H9 (cell line): ENCODE measurements at regions not wholly inside any gene's neighbourhood (a gene's known extent, or its start where the extent isn't known, plus 50 kb on each side); places are given as distances from the start of the nearest gene placed in this dataset.

Experiments used
- DNase-seq: peaks from one replicate; pipeline ENCODE4 v3.0.0-alpha.2; 2017
- H2AFZ ChIP-seq: one replicate; pipeline ENCODE4 v1.6.1; 2013; ENCODE audit warnings: mild to moderate bottlenecking, low read length, control low read depth, moderate library complexity
- H2AK5ac ChIP-seq: 2 replicates; pipeline ENCODE4 v1.6.1; 2013; ENCODE audit warnings: low read length, control low read depth, mixed read lengths; ENCODE audit not compliant: insufficient read length
- H2BK120ac ChIP-seq: one replicate; pipeline ENCODE4 v1.6.1; 2013; ENCODE audit warnings: low read depth, mild to moderate bottlenecking, low read length, control low read depth, inconsistent platforms; ENCODE audit not compliant: poor library complexity, severe bottlenecking
- H2BK12ac ChIP-seq: 2 replicates; pipeline ENCODE4 v1.6.1; 2013; ENCODE audit warnings: low read length, control low read depth, mixed read lengths, low read depth; ENCODE audit not compliant: insufficient read length
- H2BK15ac ChIP-seq: 2 replicates; pipeline ENCODE4 v1.6.1; 2013; ENCODE audit warnings: low read depth, low read length, control low read depth
- H2BK20ac ChIP-seq: one replicate; pipeline ENCODE4 v1.6.1; 2013; ENCODE audit warnings: low read depth, mild to moderate bottlenecking, low read length, control low read depth, inconsistent platforms; ENCODE audit not compliant: poor library complexity, severe bottlenecking
- H2BK5ac ChIP-seq: 2 replicates; pipeline ENCODE4 v1.6.1; 2013; ENCODE audit warnings: low read length, control low read depth, mixed read lengths; ENCODE audit not compliant: insufficient read length
- H3K14ac ChIP-seq: 2 replicates; pipeline ENCODE4 v1.6.1; 2013; ENCODE audit warnings: low read length, control low read depth; ENCODE audit not compliant: insufficient read depth
- H3K18ac ChIP-seq: 2 replicates; pipeline ENCODE4 v1.6.1; 2013; ENCODE audit warnings: low read depth, mild to moderate bottlenecking, mixed read lengths, low read length, control low read depth; ENCODE audit not compliant: insufficient read length
- H3K23ac ChIP-seq: 2 replicates; pipeline ENCODE4 v1.6.1; 2013; ENCODE audit warnings: low read length, control low read depth, mixed read lengths, low read depth; ENCODE audit not compliant: insufficient read length
- H3K23me2 ChIP-seq: 2 replicates; pipeline ENCODE4 v1.6.1; 2013; ENCODE audit warnings: low read depth, mild to moderate bottlenecking, mixed read lengths, low read length, control low read depth; ENCODE audit not compliant: insufficient read length, poor library complexity, severe bottlenecking
- H3K27ac ChIP-seq: 2 replicates; pipeline ENCODE4 v1.5.1; 2013; ENCODE audit warnings: low read length, control low read depth, mixed read lengths, low read depth; ENCODE audit not compliant: insufficient read length
- H3K27me3 ChIP-seq: 2 replicates; pipeline ENCODE4 v1.6.1; 2013; ENCODE audit warnings: low read length, control low read depth, inconsistent platforms; ENCODE audit not compliant: insufficient read depth
- H3K4ac ChIP-seq: 2 replicates; pipeline ENCODE4 v1.6.1; 2013; ENCODE audit warnings: low read depth, mild to moderate bottlenecking, control low read depth, inconsistent platforms, low read length, moderate library complexity
- H3K4me1 ChIP-seq: 2 replicates; pipeline ENCODE4 v1.6.1; 2013; ENCODE audit warnings: low read length, control low read depth, inconsistent platforms; ENCODE audit not compliant: insufficient read depth
- H3K4me2 ChIP-seq: 2 replicates; pipeline ENCODE4 v1.6.1; 2013; ENCODE audit warnings: low read length, control low read depth, mixed read lengths; ENCODE audit not compliant: insufficient read length, insufficient read depth
- H3K56ac ChIP-seq: 2 replicates; pipeline ENCODE4 v1.6.1; 2013; ENCODE audit warnings: low read depth, mild to moderate bottlenecking, mixed read lengths, low read length, control low read depth; ENCODE audit not compliant: insufficient read length
- H3K79me1 ChIP-seq: 2 replicates; pipeline ENCODE4 v1.6.1; 2013; ENCODE audit warnings: low read depth, mild to moderate bottlenecking, moderate library complexity, low read length, control low read depth, inconsistent platforms; ENCODE audit not compliant: insufficient read depth, poor library complexity, severe bottlenecking
- H3K79me2 ChIP-seq: 2 replicates; pipeline ENCODE4 v1.6.1; 2013; ENCODE audit warnings: low read length, control low read depth, inconsistent platforms; ENCODE audit not compliant: insufficient read depth
- H3K9ac ChIP-seq: 2 replicates; pipeline ENCODE4 v1.6.1; 2013; ENCODE audit warnings: low read length, control low read depth, mixed read lengths; ENCODE audit not compliant: insufficient read length; ENCODE audit errors: extremely low read depth
- H3K9me3 ChIP-seq: one replicate; pipeline ENCODE4 v1.6.1; 2013; ENCODE audit warnings: low read depth, low read length, inconsistent platforms; ENCODE audit not compliant: control insufficient read depth
- H3T11ph ChIP-seq: one replicate; pipeline ENCODE4 v1.6.1; 2013; ENCODE audit warnings: mild to moderate bottlenecking, low read length, control low read depth, inconsistent platforms
- H4K20me1 ChIP-seq: one replicate; pipeline ENCODE4 v1.6.1; 2013; ENCODE audit not compliant: control insufficient read depth, insufficient read length, insufficient read depth
- H4K5ac ChIP-seq: 2 replicates; pipeline ENCODE4 v1.6.1; 2013; ENCODE audit warnings: low read depth, mild to moderate bottlenecking, mixed read lengths, low read length, control low read depth; ENCODE audit not compliant: insufficient read length
- H4K8ac ChIP-seq: replicated peaks from 2 replicates; pipeline ENCODE4 v1.6.1; 2013; ENCODE audit warnings: low read length, control low read depth, mixed read lengths, low read depth; ENCODE audit not compliant: insufficient read length
- H4K91ac ChIP-seq: 2 replicates; pipeline ENCODE4 v1.6.1; 2013; ENCODE audit warnings: low read depth, mild to moderate bottlenecking, moderate library complexity, mixed read lengths, low read length, control low read depth; ENCODE audit not compliant: insufficient read length
- H3K27ac Mint-ChIP-seq, 3 experiments: 2 replicates in 2 of 3; 3 replicates in 1 of 3; pipeline ENCODE4 v1.8.0; 2020 to 2021; ENCODE audit warnings: mixed read lengths in 3 of 3, mild to moderate bottlenecking in 1 of 3, moderate library complexity in 1 of 3
- H3K27me3 Mint-ChIP-seq: 2 replicates; pipeline ENCODE4 v1.8.0; 2021; ENCODE audit warnings: low read depth, mild to moderate bottlenecking, moderate library complexity, mixed read lengths
- H3K36me3 Mint-ChIP-seq, 3 experiments: 2 replicates in 2 of 3; 3 replicates in 1 of 3; pipeline ENCODE4 v1.8.0; 2020 to 2021; ENCODE audit warnings: low read depth in 3 of 3, mixed read lengths in 3 of 3; ENCODE audit not compliant: insufficient read depth in 1 of 3
- H3K4me1 Mint-ChIP-seq, 2 experiments: 2 replicates each; pipeline ENCODE4 v1.8.0; 2020; ENCODE audit warnings: mixed read lengths in 2 of 2
- H3K4me3 Mint-ChIP-seq, 2 experiments: 2 replicates in 1 of 2; 3 replicates in 1 of 2; pipeline ENCODE4 v1.8.0; 2020 to 2021; ENCODE audit warnings: mild to moderate bottlenecking in 2 of 2, mixed read lengths in 2 of 2, moderate library complexity in 1 of 2
- H3K9me3 Mint-ChIP-seq, 2 experiments: 2 replicates in 1 of 2; 3 replicates in 1 of 2; pipeline ENCODE4 v1.8.0; 2020; ENCODE audit warnings: mild to moderate bottlenecking in 2 of 2, mixed read lengths in 2 of 2, moderate library complexity in 1 of 2
- WGBS: extraction: QIAGEN DNeasy Blood & Tissue Kit; methylation state at CpG from one replicate; pipeline ENCODE4 v1.1.7; 2013; ENCODE audit warnings: missing lambda C conversion rate, low lambda C conversion rate, mixed read lengths; ENCODE audit not compliant: insufficient read length; ENCODE audit errors: extremely low coverage; 5-methylcytosine and 5-hydroxymethylcytosine counted together
- TF ChIP-seq, protein P1 (sequence below): fragments of 200-600 bp; sonication (generic); conservative IDR thresholded peaks from 3 replicates; pipeline ENCODE4 v1.8.0; 2021; ENCODE audit warnings: antibody characterized with exemption, mild to moderate bottlenecking

DNA sequence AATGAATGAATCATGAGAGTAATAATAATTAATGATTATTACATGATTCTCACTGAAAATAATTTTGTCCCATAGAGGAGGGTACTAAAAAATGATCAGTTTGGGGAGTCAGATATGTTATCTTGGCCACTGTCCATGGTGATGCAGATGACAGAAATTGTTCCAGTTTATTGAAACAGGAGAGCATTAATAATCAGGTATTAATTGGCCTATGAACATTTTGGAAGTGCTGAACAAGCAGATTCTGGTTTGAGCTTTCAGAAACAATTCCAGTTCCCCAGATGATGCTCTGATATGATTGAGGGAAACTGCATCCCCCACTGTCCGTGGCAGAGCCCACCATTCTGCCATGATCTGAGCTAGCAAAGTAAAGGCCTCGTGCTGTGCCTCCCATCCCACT lies 345.2 kb downstream of the ZSWIM6 start:
- Histone ChIP-seq H3K27me3 (no peaks in the 10 kb centered on the region), H3K4ac (no peak overlapping the region), H3K9ac (no peak overlapping the region), H4K20me1 (no peaks in the 10 kb centered on the region), H4K91ac (no peak overlapping the region), H2BK20ac (no peak overlapping the region), H2AFZ (no peak overlapping the region), H3K18ac (no peak overlapping the region), H3T11ph (no peak overlapping the region), H3K4me1 (peaks cover 2% of the 10 kb centered on the region; the same call in 1 of the 2 replicates), H4K8ac (no peak overlapping the region), H3K23me2 (no peaks in the 10 kb centered on the region), H2BK5ac (no peak overlapping the region), H2BK120ac (no peak overlapping the region), H3K14ac (no peak overlapping the region), H3K23ac (no peak overlapping the region), H3K79me1 (no peaks in the 10 kb centered on the region), H3K9me3 (no peaks in the 10 kb centered on the region), H4K5ac (no peak overlapping the region), H3K79me2 (no peaks in the 10 kb centered on the region), H2AK5ac (no peak overlapping the region), H2BK12ac (no peak overlapping the region), H3K27ac (no peak overlapping the region), H3K56ac (no peak overlapping the region), H2BK15ac (no peak overlapping the region), H3K4me2 (no peak overlapping the region)
- Mint-ChIP-seq H3K4me1 (peaks cover 16 to 25% of the 10 kb centered on the region in 2 experiments), H3K27me3 (no peaks in the 10 kb centered on the region; the same call in none of the 2 replicates), H3K9me3 (no peaks in the 10 kb centered on the region), H3K4me3 (no peak overlapping the region), H3K36me3 (no peaks in the 10 kb centered on the region), H3K27ac (no peak overlapping the region)
- WGBS: no CpG with 5 or more reads among the region's 2 CpGs
- TF ChIP-seq, protein P1, sequence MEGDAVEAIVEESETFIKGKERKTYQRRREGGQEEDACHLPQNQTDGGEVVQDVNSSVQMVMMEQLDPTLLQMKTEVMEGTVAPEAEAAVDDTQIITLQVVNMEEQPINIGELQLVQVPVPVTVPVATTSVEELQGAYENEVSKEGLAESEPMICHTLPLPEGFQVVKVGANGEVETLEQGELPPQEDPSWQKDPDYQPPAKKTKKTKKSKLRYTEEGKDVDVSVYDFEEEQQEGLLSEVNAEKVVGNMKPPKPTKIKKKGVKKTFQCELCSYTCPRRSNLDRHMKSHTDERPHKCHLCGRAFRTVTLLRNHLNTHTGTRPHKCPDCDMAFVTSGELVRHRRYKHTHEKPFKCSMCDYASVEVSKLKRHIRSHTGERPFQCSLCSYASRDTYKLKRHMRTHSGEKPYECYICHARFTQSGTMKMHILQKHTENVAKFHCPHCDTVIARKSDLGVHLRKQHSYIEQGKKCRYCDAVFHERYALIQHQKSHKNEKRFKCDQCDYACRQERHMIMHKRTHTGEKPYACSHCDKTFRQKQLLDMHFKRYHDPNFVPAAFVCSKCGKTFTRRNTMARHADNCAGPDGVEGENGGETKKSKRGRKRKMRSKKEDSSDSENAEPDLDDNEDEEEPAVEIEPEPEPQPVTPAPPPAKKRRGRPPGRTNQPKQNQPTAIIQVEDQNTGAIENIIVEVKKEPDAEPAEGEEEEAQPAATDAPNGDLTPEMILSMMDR: no peak
- DNase-seq: no peak
